ENCODE measurements at regions not wholly inside any gene's neighbourhood (a gene's known extent, or its start where the extent isn't known, plus 50 kb on each side); places are given as distances from the start of the nearest gene placed in this dataset.

- Histone ChIP-seq H3K9me2 (ENCODE audit: insufficient read depth) (no peaks in the 10 kb centered on the region), H3K36me3 (ENCODE audit: insufficient read depth) (no peaks in the 10 kb centered on the region), H3K79me2 (replicated peaks; ENCODE audit: insufficient read depth) (no peaks in the 10 kb centered on the region), H3K4me3 (no peak overlapping the region), H3K27me3 (ENCODE audit: insufficient read depth) (no peaks in the 10 kb centered on the region), H3K4me2 (no peak overlapping the region), H3K27ac (ENCODE audit: low read depth) (no peak overlapping the region), H4K20me1 (replicated peaks; ENCODE audit: insufficient read depth) (no peaks in the 10 kb centered on the region), H3K4me1 (ENCODE audit: insufficient read depth) (no peaks in the 10 kb centered on the region), H3F3A (replicated peaks; ENCODE audit: low read depth) (no peaks in the 10 kb centered on the region), H2AFZ (no peak overlapping the region)
- Mint-ChIP-seq H3K27ac (no peak overlapping the region), H3K9me3 (peaks cover 4% of the 10 kb centered on the region; the same call in 2 of the 3 replicates), H3K27me3 (ENCODE audit: insufficient read depth, low read depth, poor library complexity) (no peaks in the 10 kb centered on the region), H3K36me3 (ENCODE audit: low read depth) (no peaks in the 10 kb centered on the region), H3K4me3 (no peak overlapping the region), H3K4me1 (no peaks in the 10 kb centered on the region)
- DNase-seq (ENCODE audit: low spot score) (no peak), ATAC-seq (no peak)
- no peak for TF ChIP-seq ZNF331 (CRISPR knock-in tag; IDR thresholded peaks at IDR 0.05; ENCODE audit: low read depth)
- TF ChIP-seq CTCF (conservative IDR thresholded peaks at IDR 0.05; ENCODE audit: low read depth in 2 of 2): no peak
- TF ChIP-seq POLR2AphosphoS5 (IDR thresholded peaks at IDR 0.05; ENCODE audit: low read depth): no peak
- no peak for TF ChIP-seq EZH2phosphoT487 (IDR thresholded peaks at IDR 0.05; ENCODE audit: unreplicated experiment)
Observed at GRCh38 chr1:242764161-242764560, 239.7 kb upstream of the PLD5 start.

- H2AFZ ChIP-seq: no peak overlapping the region
- no peak for ATAC-seq
- no peak overlapping the region for H3K27ac Mint-ChIP-seq
- TF ChIP-seq NANOG (IDR thresholded peaks at IDR 0.05; ENCODE audit: borderline replicate concordance) (no peak), EZH2phosphoT487 (IDR thresholded peaks at IDR 0.05; ENCODE audit: unreplicated experiment) (no peak), ZNF114 (CRISPR knock-in tag; IDR thresholded peaks at IDR 0.05) (no peak), CTCF (conservative IDR thresholded peaks at IDR 0.05; ENCODE audit: low read depth in 2 of 2) (no peak), ETS1 (IDR thresholded peaks at IDR 0.05) (no peak), POLR2AphosphoS5 (IDR thresholded peaks at IDR 0.05; ENCODE audit: low read depth) (no peak), ZNF462 (CRISPR knock-in tag; IDR thresholded peaks at IDR 0.05) (no peak), ZNF331 (CRISPR knock-in tag; IDR thresholded peaks at IDR 0.05; ENCODE audit: low read depth) (no peak), EZH2 (IDR thresholded peaks at IDR 0.05; ENCODE audit: low read depth, unreplicated experiment) (no peak), CREB1 (CRISPR knock-in tag; IDR thresholded peaks at IDR 0.05; ENCODE audit: low read depth) (no peak), STAT1 (IDR thresholded peaks at IDR 0.05; ENCODE audit: unreplicated experiment) (no peak)
Observed at GRCh38 chr1:242761556-242761955, 237.1 kb upstream of the PLD5 start.

More at GRCh38 chr1:242761556-242761955, 237.1 kb upstream of the PLD5 start:
- no peaks in the 10 kb centered on the region for H4K20me1 ChIP-seq (replicated peaks; ENCODE audit: insufficient read depth)
- DNase-seq (ENCODE audit: low spot score): no peak
- H3K9me2 ChIP-seq (ENCODE audit: insufficient read depth): no peaks in the 10 kb centered on the region
- H3K27me3 Mint-ChIP-seq (ENCODE audit: insufficient read depth, low read depth, poor library complexity): no peaks in the 10 kb centered on the region
- no peaks in the 10 kb centered on the region for H3F3A ChIP-seq (replicated peaks; ENCODE audit: low read depth)
- no peaks in the 10 kb centered on the region for H3K36me3 Mint-ChIP-seq (ENCODE audit: low read depth)
- no peak overlapping the region for H3K4me2 ChIP-seq
- no peak overlapping the region for H3K27ac ChIP-seq (ENCODE audit: low read depth)
- no peak overlapping the region for H3K4me3 Mint-ChIP-seq
- H3K27me3 ChIP-seq (ENCODE audit: insufficient read depth): no peaks in the 10 kb centered on the region
- no peak overlapping the region for H3K4me3 ChIP-seq
- no peaks in the 10 kb centered on the region for H3K4me1 ChIP-seq (ENCODE audit: insufficient read depth)
- H3K79me2 ChIP-seq (replicated peaks; ENCODE audit: insufficient read depth): no peaks in the 10 kb centered on the region
- H3K9me3 Mint-ChIP-seq: peaks cover 4% of the 10 kb centered on the region; the same call in 2 of the 3 replicates
- no peaks in the 10 kb centered on the region for H3K4me1 Mint-ChIP-seq
- H3K36me3 ChIP-seq (ENCODE audit: insufficient read depth): no peaks in the 10 kb centered on the region

Measured in GM23338 (cell line).